ENCODE measurements at regions not wholly inside any gene's neighbourhood (a gene's known extent, or its start where the extent isn't known, plus 50 kb on each side); places are given as distances from the start of the nearest gene placed in this dataset.

GRCh38 chr18:46295416-46295815, 191.2 kb downstream of the HAUS1 start:
- no peak for DNase-seq (ENCODE audit: low spot score)

- DNase-seq (ENCODE audit: low spot score): no peak
Observed at GRCh38 chr18:46296656-46297055, 192.5 kb downstream of the HAUS1 start.

- DNase-seq (ENCODE audit: low spot score): no peak
Observed at GRCh38 chr18:46297124-46297523, 192.9 kb downstream of the HAUS1 start.

GRCh38 chr18:46297621-46298020, 193.4 kb downstream of the HAUS1 start:
- DNase-seq (ENCODE audit: low spot score): no peak

GRCh38 chr18:46298511-46298910, 194.3 kb downstream of the HAUS1 start:
- no peak for DNase-seq (ENCODE audit: low spot score)

GRCh38 chr18:46299465-46300008, 195.4 kb downstream of the HAUS1 start:
- DNase-seq (ENCODE audit: low spot score): no peak

GRCh38 chr18:46301081-46301480, 196.9 kb downstream of the HAUS1 start:
- DNase-seq (ENCODE audit: low spot score): no peak

GRCh38 chr18:46301571-46301970, 197.4 kb downstream of the HAUS1 start:
- DNase-seq (ENCODE audit: low spot score): no peak

- DNase-seq (ENCODE audit: low spot score): no peak
Observed at GRCh38 chr18:46302528-46303485, 198.6 kb downstream of the HAUS1 start.

GRCh38 chr18:46310258-46310657, 206.1 kb downstream of the HAUS1 start:
- no peak for DNase-seq (ENCODE audit: low spot score)

GRCh38 chr18:46310675-46311345, 206.6 kb downstream of the HAUS1 start:
- DNase-seq (ENCODE audit: low spot score): no peak

- DNase-seq (ENCODE audit: low spot score): no peak
Observed at GRCh38 chr18:46311491-46311890, 207.3 kb downstream of the HAUS1 start.

- DNase-seq (ENCODE audit: low spot score): no peak
Observed at GRCh38 chr18:46312221-46312620, 208.0 kb downstream of the HAUS1 start.

- no peak for DNase-seq (ENCODE audit: low spot score)
Observed at GRCh38 chr18:46313521-46313920, 209.3 kb downstream of the HAUS1 start.

- no peak for DNase-seq (ENCODE audit: low spot score)
Observed at GRCh38 chr18:46314011-46314410, 209.8 kb downstream of the HAUS1 start.

- no peak for DNase-seq (ENCODE audit: low spot score)
Observed at GRCh38 chr18:46315161-46315560, 211.0 kb downstream of the HAUS1 start.

- no peak for DNase-seq (ENCODE audit: low spot score)
Observed at GRCh38 chr18:46318356-46318755, 214.2 kb downstream of the HAUS1 start.

- DNase-seq (ENCODE audit: low spot score): no peak
Observed at GRCh38 chr18:46319783-46320182, 215.6 kb downstream of the HAUS1 start.

GRCh38 chr18:46320297-46320696, 216.1 kb downstream of the HAUS1 start:
- no peak for DNase-seq (ENCODE audit: low spot score)

- no peak for DNase-seq (ENCODE audit: low spot score)
Observed at GRCh38 chr18:46320928-46321711, 216.9 kb downstream of the HAUS1 start.

- DNase-seq (ENCODE audit: low spot score): no peak
Observed at GRCh38 chr18:46321955-46322354, 217.8 kb downstream of the HAUS1 start.

GRCh38 chr18:46322411-46322891, 218.3 kb downstream of the HAUS1 start:
- DNase-seq (ENCODE audit: low spot score): no peak
